Fibroblast of pulmonary artery (primary cell): ENCODE measurements at regions not wholly inside any gene's neighbourhood (a gene's known extent, or its start where the extent isn't known, plus 50 kb on each side); places are given as distances from the start of the nearest gene placed in this dataset.

Experiments
- DNase-seq: peaks from one replicate; pipeline ENCODE4 v3.0.0-alpha.2; 2010; ENCODE audit warnings: low read depth
- H3K4me3 ChIP-seq: replicated peaks from 2 replicates; pipeline ENCODE4 v1.5.1; 2011; ENCODE audit warnings: low read depth, mild to moderate bottlenecking, control low read depth, low read length, moderate library complexity
- TF ChIP-seq, protein P1 (sequence below): IDR thresholded peaks from 2 replicates; pipeline ENCODE4 v1.5.1; 2011; ENCODE audit warnings: mild to moderate bottlenecking, control low read depth, low read length, inconsistent platforms; ENCODE audit errors: missing control alignments

DNA sequence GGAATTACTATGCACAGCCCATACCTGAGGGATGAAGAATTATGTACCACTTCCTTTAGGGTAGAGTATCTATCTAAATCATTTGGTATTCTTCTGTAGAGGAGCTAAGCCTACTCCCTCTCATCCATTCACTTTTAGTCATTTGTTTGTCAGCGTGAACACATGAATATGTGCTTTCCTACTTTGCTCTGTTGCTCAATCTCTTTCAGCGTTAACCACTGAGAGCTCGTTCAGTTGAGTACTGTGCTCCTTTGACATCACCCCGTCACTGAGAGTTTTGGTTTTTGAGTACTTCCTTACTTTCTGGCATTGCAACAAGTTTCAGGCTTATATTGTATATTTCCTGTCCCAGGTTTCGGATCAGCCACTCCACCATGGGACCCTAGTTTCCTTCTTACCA lies 700.6 kb downstream of the NLGN4X start:
- H3K4me3 ChIP-seq = no peak overlapping the region
- TF ChIP-seq, protein P1, sequence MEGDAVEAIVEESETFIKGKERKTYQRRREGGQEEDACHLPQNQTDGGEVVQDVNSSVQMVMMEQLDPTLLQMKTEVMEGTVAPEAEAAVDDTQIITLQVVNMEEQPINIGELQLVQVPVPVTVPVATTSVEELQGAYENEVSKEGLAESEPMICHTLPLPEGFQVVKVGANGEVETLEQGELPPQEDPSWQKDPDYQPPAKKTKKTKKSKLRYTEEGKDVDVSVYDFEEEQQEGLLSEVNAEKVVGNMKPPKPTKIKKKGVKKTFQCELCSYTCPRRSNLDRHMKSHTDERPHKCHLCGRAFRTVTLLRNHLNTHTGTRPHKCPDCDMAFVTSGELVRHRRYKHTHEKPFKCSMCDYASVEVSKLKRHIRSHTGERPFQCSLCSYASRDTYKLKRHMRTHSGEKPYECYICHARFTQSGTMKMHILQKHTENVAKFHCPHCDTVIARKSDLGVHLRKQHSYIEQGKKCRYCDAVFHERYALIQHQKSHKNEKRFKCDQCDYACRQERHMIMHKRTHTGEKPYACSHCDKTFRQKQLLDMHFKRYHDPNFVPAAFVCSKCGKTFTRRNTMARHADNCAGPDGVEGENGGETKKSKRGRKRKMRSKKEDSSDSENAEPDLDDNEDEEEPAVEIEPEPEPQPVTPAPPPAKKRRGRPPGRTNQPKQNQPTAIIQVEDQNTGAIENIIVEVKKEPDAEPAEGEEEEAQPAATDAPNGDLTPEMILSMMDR = no peak
- DNase-seq = no peak

DNA sequence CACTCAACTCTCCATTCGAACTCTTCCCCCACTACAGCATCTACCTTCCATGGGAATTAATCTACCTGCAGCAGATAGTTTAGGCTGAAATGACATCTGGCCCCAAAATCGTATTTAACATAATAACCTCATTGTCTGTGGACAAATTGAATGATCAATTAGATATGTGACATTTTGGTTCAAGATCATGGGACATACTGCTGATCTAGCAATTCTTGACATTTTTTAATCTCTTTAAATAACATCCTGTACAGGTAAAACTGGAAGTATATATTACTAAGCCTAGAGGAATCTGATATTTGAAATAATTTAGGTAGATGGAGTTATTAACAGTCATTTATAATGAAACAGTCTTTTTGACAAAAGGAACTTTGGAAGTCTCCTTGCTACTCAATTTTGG lies 702.5 kb downstream of the NLGN4X start:
- H3K4me3 ChIP-seq = no peak overlapping the region
- no peak for DNase-seq
- TF ChIP-seq, protein P1 = no peak

DNA sequence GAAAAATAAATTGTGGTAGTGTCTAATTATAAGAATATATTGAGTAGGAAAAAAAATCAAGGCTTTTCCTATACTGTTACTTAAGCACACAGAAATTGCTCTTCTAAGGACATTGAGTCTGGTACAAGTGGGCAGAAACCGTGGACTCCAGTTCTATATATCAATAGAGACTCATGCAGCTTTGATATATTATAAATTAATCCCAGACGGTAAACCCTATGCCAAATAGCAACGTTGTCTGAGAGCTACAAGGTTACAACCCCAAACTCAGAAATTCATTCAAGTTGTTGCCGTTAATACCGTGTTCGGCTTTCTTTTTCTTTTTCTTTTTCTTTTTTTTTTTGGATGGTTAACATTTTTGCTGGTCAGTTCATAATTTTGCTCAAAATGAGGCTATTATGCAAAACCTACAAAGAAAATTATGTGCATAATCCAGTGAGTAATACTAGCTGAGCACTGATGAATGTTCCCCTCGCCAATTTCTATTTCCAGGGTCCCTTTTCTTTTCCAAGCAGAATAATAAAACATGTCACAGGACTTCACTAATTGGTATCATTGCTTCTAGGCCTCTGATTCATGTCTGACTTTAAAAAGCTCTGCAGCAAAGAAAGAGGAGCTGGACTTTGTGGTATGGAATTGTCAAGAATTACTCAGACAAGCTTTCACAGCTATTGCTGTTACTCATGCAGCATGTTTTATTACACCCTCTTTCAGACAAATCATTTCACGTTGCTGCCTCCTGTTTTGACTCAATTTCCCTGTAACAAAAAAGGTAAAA lies 737.7 kb downstream of the NLGN4X start:
- TF ChIP-seq, protein P1 = no peak
- no peak overlapping the region for H3K4me3 ChIP-seq
- DNase-seq = no peak

DNA sequence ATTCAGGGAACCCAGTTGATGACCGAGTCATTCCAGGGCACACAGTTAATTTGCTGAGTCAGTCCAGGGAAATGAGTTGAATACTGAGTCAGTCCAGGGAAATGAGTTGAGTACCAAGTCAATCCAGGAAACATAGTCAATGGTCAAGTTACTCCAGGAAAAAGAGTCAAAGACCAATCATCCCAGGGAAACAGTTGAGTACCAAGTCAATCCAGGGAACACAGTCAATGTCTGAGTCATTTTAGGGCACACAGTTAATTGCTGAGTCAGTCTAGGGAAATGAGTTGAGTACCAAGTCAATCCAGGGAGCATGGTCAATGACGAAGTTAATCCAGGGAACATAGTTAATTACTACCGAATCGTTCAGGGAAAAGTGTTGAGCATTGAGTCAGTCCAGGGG lies 754.4 kb downstream of the NLGN4X start:
- DNase-seq = no peak
- TF ChIP-seq, protein P1 = no peak

DNA sequence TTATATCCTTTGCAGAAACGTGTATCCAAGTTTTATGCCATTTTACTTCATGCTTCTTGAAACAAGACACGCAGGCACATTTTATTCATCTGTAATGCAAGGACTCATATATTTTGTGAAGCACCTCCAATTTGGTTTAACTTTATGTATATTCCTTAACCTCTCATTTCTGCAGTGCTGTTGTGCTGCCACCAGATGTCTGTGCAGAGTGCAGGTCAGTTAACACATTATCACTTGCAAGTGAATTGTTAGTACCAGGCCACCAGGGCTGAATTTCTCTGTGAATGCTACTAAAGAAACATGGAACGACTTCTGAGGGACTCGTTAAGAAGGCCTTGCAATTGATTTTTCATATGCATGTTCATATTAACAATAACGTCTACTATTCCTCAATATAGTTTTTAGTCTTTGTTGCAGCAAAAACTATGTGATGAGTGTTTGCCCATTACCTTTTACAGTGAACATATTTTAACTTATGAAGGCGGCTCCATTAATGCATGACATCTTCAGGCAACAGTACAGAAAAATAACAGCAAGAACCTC lies 770.3 kb downstream of the NLGN4X start:
- H3K4me3 ChIP-seq = no peak overlapping the region
- DNase-seq = no peak
- TF ChIP-seq, protein P1 = no peak

More for the DNA sequence above, 754.4 kb downstream of the NLGN4X start:
- H3K4me3 ChIP-seq = no peak overlapping the region

DNA sequence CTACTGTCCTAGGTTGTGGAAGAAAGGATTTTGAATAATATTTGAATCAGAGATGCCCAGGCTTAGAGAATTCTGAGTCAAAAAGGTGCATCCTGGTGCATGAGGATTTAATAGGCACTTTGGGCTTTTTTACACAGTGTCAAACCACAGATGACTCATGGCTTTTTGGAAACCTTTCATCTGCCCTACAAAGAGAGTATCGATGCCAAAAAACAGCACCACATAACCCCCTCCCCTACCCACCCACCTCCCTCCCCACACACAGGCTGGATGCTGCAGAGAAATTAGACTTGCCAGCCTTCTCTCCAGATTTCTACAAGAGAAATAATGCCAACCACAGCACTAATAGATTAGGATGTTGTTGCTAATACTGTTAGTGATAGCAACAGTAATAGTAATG lies 779.3 kb downstream of the NLGN4X start:
- H3K4me3 ChIP-seq = no peak overlapping the region
- no peak for DNase-seq
- TF ChIP-seq, protein P1 = no peak

DNA sequence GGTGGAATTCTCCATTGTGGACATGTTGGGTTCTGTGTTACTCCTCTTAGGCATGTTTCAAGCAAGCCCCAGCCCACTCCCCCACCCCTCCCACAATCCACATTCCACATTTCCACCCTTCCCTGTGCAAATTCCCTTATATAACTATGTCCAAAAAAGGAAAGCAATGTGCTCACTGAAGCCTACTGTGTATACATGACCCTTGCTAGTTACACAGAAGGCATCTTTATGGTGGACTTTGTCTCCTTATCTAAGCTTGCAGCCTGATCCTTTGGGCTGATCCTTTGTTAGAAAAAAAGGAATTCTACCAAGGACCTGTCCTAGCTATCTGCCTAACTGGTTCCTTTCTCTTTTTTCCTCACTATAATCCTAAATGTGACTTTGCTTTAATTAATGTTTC lies 796.8 kb downstream of the NLGN4X start:
- no peak for DNase-seq
- no peak overlapping the region for H3K4me3 ChIP-seq
- TF ChIP-seq, protein P1 = no peak
